ENCODE measurements at regions not wholly inside any gene's neighbourhood (a gene's known extent, or its start where the extent isn't known, plus 50 kb on each side); places are given as distances from the start of the nearest gene placed in this dataset.

- Histone ChIP-seq H2AFZ (ENCODE audit: low read length) (0 out of 2 replicates have a peak overlapping the region, but pooled peaks have one; percentile 41), H4K20me1 (replicated peaks in 1 of 2; ENCODE audit: control insufficient read depth in 1 of 2, insufficient read depth in 2 of 2, low read length in 2 of 2) (no peaks in the 10 kb centered on the region), H2AK5ac (ENCODE audit: low read depth, low read length) (no peak overlapping the region), H3K14ac (ENCODE audit: insufficient read length) (no peak overlapping the region), H4K91ac (replicated peaks; ENCODE audit: insufficient read length, low read length) (no peak overlapping the region), H4K5ac (ENCODE audit: insufficient read length, low read depth, low read length) (no peak overlapping the region), H3K36me3 (ENCODE audit: control insufficient read depth in 2 of 4, insufficient read depth in 4 of 4, low read length in 3 of 4) (no peaks in the 10 kb centered on the region), H2BK5ac (ENCODE audit: low read depth, low read length) (no peak overlapping the region), H3K4me1 (replicated peaks in 1 of 4; ENCODE audit: control insufficient read depth in 3 of 4, insufficient read depth in 4 of 4, low read length in 3 of 4) (no peaks in the 10 kb centered on the region), H3K27me3 (replicated peaks in 1 of 4; ENCODE audit: control insufficient read depth in 3 of 4, extremely low read depth in 1 of 4, insufficient read depth in 3 of 4, low read length in 3 of 4) (no peaks in the 10 kb centered on the region), H3K56ac (replicated peaks; ENCODE audit: insufficient read length, low read depth, low read length) (no peak overlapping the region), H2BK12ac (ENCODE audit: low read depth, low read length) (no peak overlapping the region), H3K4ac (replicated peaks; ENCODE audit: insufficient read length, low read depth, low read length) (no peak overlapping the region), H3K23me2 (ENCODE audit: low read depth, low read length) (no peaks in the 10 kb centered on the region), H3K4me2 (ENCODE audit: insufficient read depth in 1 of 2, low read depth in 2 of 2, low read length in 2 of 2) (no peak overlapping the region), H2BK15ac (ENCODE audit: low read length) (no peak overlapping the region), H2BK120ac (replicated peaks; ENCODE audit: low read depth, low read length) (no peak overlapping the region), H3K79me1 (ENCODE audit: low read depth, low read length) (no peaks in the 10 kb centered on the region), H3K27ac (ENCODE audit: low read depth, low read length) (no peak overlapping the region), H3K9ac (replicated peaks in 1 of 4; ENCODE audit: extremely low read depth in 1 of 4, low read depth in 3 of 4, low read length in 3 of 4) (no peak overlapping the region), H3K23ac (ENCODE audit: insufficient read length) (no peak overlapping the region), H3K9me3 (ENCODE audit: insufficient read depth in 2 of 2, low read depth in 1 of 2, low read length in 1 of 2) (no peaks in the 10 kb centered on the region), H4K8ac (ENCODE audit: extremely low read depth, insufficient read depth, low read length) (no peak overlapping the region), H3K79me2 (ENCODE audit: control insufficient read depth in 1 of 2, insufficient read depth in 2 of 2, low read length in 2 of 2) (no peaks in the 10 kb centered on the region), H2BK20ac (ENCODE audit: low read length) (no peak overlapping the region), H3K18ac (ENCODE audit: extremely low read depth, low read length) (no peak overlapping the region), H3K4me3 (ENCODE audit: extremely low read depth in 1 of 4, insufficient read depth in 2 of 4, low read depth in 3 of 4, low read length in 4 of 4) (no peak overlapping the region)
- 84% methylated on average over 6 of the region's 6 CpGs; no CpG with 5 or more reads in 1 of the 2 experiments for WGBS, 2 experiments (ENCODE audit: extremely low coverage in 1 of 2, insufficient coverage in 1 of 2, insufficient read length in 1 of 2, insufficient replicate concordance in 2 of 2, low coverage in 1 of 2, low lambda C conversion rate in 2 of 2, missing lambda C conversion rate in 1 of 2)
- ChIA-PET CTCF (ENCODE audit: partially characterized antibody) (no interaction called here), POLR2A (ENCODE audit: partially characterized antibody) (no interaction called here)
- DNase-seq (ENCODE audit: low read depth in 1 of 2, low spot score in 2 of 2) (no peak), FAIRE-seq (no peak)
- TF ChIP-seq SRF (IDR thresholded peaks at IDR 0.05; ENCODE audit: low read depth, low read length) (no peak), YY1 (IDR thresholded peaks at IDR 0.05; ENCODE audit: low read depth, low read length) (no peak), CREB1 (IDR thresholded peaks at IDR 0.05) (no peak), SP1 (IDR thresholded peaks at IDR 0.05; ENCODE audit: low read depth, low read length) (no peak), TCF12 (IDR thresholded peaks at IDR 0.05; ENCODE audit: low read depth, low read length) (no peak), RNF2 (IDR thresholded peaks at IDR 0.05; ENCODE audit: borderline replicate concordance, low read depth, low read length, missing control alignments, poor library complexity, severe bottlenecking) (no peak), SP4 (IDR thresholded peaks at IDR 0.05; ENCODE audit: low read length) (no peak), FOSL1 (IDR thresholded peaks at IDR 0.05; ENCODE audit: insufficient read depth, low read depth, low read length) (no peak), CEBPB (IDR thresholded peaks at IDR 0.05; ENCODE audit: low read depth, low read length) (no peak), CBX5 (IDR thresholded peaks at IDR 0.05; ENCODE audit: low read depth, low read length) (no peak), SAP30 (IDR thresholded peaks at IDR 0.05; ENCODE audit: insufficient read depth, insufficient replicate concordance, low read length) (no peak), RXRA (IDR thresholded peaks at IDR 0.05; ENCODE audit: insufficient read depth, low read depth, low read length) (no peak), CBX8 (IDR thresholded peaks at IDR 0.05; ENCODE audit: borderline replicate concordance, low read depth, low read length) (no peak), BACH1 (IDR thresholded peaks at IDR 0.05; ENCODE audit: low read length) (no peak), CTBP2 (IDR thresholded peaks at IDR 0.05; ENCODE audit: borderline replicate concordance, insufficient read depth, insufficient read length, low read length) (no peak)
These were observed 593.4 kb upstream of the TUSC1 start for GRCh38 chr9:26271495-26272122.
